ENCODE measurements at regions not wholly inside any gene's neighbourhood (a gene's known extent, or its start where the extent isn't known, plus 50 kb on each side); places are given as distances from the start of the nearest gene placed in this dataset.

- DNase-seq: no peak
These were observed 149.8 kb upstream of the ROBO1 start for GRCh38 chr3:79917561-79917960.

DNA sequence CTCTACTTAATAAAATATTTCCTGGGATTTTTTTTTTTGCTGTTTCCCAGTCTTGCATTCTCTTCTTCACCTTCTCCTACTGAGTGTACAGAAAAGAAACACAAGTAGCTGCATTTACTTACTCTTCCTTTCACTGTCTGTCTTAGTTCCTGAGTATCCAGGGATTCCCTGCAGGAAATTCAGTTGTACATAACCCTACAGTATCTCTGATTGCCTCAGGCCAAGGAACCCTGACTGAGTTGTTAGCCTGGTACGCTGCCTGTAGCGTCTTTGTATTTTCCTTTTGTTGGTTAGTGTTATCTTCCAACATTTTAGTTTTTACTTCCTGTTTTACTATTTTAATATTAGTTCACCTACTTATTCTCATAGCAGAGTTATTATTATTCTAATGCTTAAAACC lies 142.5 kb upstream of the ROBO1 start:
- no peak for DNase-seq

DNA sequence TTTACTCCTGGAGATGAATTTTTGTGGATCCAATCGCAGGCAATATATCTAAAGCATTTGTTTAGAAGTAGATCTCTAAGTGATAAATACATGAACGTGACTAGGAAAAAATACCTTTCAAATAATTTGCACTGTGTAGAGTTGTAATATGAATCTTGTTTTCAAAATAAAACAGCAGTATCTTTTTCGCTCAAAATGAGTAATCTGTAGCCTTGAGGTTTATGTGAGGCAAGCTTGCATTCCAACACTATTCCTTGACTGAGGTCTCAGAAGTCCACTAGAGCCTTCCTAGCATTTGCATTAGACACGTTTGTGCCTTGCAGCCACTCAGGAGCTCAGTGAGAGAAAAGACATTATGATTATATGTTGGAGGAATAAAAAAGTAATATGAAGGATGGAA lies 138.3 kb upstream of the ROBO1 start:
- no peak for DNase-seq

DNA sequence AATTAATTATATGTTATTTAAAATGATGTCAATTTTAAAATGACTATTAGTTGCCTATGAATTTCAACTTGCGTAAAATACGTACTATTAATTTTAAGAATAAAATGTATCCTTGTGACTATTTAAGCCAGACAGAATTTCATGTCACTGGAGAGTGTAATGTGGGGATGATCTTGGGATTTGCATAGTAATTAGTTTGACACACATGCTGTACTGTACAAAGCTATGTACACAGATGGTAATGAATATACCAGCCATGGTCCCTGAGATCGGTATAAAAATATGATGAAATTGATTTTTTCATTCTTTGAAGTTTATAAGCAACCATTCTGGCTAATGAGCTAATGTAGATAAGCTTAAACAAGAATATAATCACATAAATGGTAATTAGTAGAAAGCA lies 134.4 kb upstream of the ROBO1 start:
- DNase-seq: no peak

DNA sequence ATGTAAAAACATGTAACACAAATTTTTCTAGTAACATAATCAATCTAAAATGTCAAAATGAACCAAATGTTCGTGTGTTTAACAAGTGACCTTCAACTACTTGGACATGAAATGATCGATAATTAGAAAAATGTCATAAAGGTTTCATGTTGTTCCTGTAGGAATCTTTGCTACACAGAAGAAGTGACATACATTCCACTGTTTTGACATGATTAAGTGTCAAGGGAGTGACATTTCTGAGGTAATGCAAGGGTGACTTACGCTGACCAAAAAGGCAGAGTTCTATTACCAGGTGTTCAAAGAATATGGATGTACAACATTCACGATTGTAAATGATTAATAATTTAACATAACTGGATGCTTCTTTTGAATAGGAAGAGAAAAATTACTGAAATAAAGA lies 131.1 kb upstream of the ROBO1 start:
- DNase-seq: no peak

DNA sequence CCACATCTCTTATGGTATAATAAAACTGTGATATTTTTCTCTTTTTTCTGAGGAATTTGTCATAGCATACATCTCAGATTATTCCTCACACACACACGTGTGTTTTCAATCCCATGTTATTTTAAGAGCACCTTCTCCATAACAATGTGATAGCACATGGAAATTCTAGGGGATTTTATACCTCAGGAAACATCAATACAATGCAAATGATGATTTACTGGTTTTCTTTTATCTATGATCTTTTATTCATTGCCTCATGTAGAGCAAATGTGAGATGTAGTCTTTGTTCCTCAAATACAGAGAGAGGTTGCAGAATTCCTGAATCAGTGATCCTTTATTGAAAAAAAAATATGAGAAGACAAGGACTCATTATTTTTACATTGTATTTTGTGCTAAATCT lies 128.3 kb upstream of the ROBO1 start:
- DNase-seq: no peak

DNA sequence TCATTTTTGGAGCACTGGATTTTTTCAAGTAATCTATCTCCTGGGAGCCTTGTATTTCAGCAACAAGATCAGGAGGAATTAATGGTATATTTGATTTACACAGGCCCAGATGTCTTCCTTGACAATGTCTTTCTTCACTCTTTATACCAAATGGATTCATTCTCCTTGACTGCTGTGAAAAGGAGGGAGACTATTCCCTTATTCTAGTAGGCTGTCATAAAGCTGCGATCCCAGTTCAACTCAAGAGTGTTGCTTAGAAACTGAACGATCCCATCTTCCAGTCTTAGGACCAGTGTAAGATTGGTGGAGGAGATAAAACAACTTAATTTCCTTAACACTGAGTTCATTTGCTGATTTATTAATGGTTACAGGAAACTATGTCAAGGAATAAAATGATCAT lies 119.4 kb upstream of the ROBO1 start:
- no peak for DNase-seq

GRCh38 chr3:79886204-79886603 lies 118.4 kb upstream of the ROBO1 start:
- no peak for DNase-seq

GRCh38 chr3:79885407-79885806 lies 117.6 kb upstream of the ROBO1 start:
- DNase-seq: no peak

GRCh38 chr3:79884354-79884753 lies 116.6 kb upstream of the ROBO1 start:
- no peak for DNase-seq

DNA sequence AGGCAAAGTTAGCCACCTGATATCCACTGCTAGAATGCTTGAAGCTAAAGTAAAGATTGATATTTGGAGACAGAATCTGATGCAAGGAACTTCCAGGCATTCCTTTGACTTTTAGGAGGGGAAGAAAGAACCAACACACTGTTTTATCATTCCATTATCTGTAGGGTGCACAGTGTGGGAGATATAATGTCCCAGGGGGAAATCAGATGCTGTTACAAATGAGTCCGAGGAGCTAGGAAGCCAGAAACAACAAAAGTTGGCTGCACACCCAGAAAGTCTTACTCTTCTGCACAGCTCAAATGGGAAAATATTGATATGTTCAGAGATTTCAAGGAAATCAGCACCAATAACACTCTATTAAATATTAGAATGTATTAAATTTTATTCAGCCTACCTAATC lies 113.6 kb upstream of the ROBO1 start:
- no peak for DNase-seq

DNA sequence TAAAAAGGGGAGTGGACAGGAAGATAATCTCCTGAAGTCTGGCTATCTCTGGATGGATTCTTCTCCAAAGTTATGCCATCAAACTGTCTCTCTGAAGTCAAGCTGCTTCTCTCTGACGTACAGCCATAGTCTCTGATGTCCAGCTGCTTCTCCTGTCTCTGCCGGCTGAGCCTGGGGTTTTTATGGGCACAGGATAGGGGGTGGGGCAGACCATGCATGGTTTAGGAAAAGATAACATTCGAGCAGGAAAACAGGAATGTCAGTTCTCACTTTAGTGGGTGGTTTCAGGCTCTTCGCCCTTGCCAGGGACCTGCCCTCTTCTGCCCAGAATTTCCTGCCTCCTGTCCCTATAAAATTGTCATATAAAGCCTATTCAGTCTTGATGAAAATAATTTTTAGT lies 110.9 kb upstream of the ROBO1 start:
- no peak for DNase-seq

DNA sequence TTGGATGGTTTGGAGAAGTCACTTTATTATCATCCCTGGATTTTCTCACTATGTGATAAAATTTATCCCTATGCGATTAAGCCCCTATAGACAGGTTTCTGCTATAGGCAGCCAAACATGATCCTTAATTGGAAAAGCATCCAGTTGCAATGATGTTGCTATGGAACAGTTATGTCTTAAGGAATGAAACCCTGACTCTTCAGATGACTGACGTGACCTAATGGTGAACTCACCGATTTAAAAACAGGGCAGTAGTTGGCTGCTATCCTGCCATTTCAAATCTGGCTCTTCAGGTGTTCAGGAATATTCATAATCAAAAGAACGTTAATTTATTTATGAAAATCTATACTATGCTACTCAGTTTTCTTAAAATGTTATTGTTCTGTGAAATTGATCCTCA lies 106.8 kb upstream of the ROBO1 start:
- no peak for DNase-seq

GRCh38 chr3:79872483-79872882 lies 104.7 kb upstream of the ROBO1 start:
- DNase-seq: no peak

DNA sequence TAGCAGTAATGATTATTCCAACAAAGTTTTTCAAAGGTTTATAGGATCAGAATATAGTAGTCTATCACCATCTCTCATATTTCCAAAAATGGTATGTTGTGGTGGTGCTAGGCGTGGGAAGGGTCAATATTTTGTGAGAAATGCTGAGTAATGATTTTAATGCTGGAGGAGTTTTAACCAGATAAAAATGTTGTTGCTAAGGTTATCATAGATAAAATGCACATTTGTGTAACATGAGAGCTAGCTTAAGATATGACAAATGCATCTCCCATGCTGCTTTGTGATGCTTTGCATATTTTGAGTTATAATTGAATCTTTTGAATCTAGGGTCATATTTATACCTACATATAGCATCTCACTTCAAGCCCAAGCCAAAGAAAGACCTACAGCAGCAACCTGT lies 103.9 kb upstream of the ROBO1 start:
- no peak for DNase-seq

DNA sequence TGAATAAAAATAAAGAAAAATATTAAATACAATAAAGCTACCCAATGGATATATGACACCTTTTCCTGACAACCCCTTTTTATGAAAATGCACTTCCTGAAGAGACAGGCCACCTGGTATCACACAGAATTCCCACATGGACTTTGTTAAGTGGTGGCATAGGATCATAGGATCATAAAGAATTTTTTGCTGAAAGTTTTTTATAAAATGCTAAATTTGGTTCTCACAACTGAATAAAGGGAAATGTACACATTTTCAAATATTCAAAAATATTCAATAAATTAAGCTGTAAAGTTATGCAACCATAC lies 102.5 kb upstream of the ROBO1 start:
- no peak for DNase-seq

DNA sequence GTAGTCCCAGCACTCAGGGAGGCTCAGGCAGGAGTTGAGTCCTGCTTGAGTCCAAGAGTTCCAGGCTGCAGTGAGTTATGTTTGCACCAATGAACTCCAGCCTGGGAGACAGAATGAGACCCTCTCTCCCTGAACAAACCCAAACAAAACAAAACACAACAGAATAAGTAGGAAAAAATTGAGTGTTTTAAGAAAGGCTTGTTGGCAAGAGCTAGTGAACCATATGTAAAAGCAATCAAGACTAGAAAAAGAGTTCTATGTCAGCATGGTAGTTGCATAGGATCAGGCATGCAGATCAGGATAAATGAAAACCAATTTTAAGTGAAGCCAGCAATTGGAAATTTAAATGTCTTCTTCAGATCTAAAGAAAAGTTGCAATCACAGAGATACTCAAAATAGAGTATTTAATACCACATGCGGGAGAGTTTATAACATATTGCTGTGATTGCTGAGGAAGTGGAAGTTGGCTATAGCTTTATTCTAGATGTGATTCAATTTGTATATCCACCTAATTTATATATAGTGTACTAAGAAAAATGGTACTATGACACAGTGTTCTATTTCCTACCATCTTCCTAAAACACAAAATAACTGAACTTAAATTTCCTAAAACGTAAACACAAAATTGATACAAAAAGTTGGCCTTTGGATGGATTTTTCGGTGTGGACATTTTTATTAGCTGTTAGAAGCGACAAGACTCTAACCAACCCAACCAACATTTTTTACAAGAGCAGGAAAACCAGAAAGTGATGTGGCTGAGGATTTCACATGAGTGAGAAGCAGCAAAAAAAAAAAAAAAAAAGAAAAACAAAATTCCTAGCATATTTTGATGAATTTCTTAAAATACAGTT lies 101.9 kb upstream of the ROBO1 start:
- no peak for DNase-seq

DNA sequence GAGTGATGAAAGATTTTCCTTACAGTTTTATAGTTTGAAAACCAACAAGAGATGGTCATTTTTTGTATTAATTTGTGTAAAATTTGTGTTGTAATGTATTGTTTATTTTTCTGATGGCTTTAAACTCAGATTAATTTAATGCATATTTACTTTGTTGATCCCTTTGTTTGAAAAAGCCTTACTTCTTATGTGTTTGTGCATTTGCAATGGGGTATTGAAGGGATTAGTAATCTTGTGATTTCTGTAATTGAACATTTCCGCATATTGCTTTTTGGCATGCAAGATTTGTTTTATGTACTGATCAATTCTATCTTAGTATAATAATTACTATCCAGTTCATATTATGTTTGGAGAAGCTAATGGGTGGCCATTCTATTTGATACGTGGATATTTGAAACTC lies 98.4 kb upstream of the ROBO1 start:
- no peak for DNase-seq

GRCh38 chr3:79864077-79864476 lies 96.3 kb upstream of the ROBO1 start:
- DNase-seq: no peak

- DNase-seq: no peak
These were observed 81.1 kb upstream of the ROBO1 start for GRCh38 chr3:79848876-79849275.

GRCh38 chr3:79847928-79848327 lies 80.1 kb upstream of the ROBO1 start:
- no peak for DNase-seq

DNA sequence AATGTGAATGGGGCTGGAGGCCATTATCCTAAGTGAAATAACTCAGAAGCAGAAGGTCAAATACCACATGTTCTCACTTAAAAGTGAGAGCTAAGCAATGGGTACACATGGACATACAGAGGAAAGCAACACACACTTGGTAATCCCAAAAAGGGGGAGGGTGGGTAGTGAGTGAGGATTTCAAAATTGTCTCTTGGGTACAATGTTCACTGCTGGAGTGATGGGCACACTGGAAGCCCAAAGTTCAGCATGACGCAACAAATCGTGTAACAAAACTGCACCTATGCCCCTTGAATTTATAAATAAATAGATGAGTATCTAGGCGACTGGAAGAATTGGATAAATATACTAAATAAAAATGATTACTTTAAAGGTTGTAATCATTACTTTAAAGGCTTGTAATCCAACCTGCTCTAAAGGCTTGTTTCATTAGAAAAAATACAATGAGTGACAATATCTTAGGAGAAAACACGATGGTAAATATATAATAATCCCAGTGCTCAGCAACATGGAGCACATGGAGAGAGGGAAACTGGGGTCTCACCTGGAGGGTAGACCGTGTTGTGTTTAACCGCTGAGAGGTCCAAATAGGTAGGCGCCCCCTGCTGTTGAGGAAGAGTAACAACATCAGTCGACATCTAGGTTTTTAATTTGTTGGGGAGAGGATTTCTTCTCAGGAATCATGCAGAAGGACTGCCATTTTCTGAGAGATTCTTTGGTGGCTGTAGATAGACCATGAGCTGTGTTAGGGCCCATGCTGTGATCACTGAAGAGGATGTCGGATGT lies 78.5 kb upstream of the ROBO1 start:
- peak; percentile 2 for DNase-seq

DNA sequence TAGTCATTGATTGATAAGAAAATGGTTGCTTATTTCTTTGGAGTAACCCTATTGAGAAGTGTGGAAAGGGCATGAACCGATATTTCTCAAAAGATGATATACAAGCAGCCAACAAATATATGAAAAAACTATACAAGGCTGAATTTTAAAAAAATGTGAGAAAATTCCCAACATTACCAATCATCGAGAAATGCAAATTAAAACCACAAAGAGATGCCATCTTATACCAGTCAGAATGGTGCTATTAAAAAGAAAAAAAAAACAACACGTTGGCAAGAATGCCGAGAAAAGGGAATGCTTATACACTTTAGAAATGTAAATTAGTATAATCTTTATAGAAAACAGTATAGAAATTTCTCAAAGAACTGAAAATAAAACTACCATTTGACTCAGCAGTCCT lies 77.7 kb upstream of the ROBO1 start:
- no peak for DNase-seq

DNA sequence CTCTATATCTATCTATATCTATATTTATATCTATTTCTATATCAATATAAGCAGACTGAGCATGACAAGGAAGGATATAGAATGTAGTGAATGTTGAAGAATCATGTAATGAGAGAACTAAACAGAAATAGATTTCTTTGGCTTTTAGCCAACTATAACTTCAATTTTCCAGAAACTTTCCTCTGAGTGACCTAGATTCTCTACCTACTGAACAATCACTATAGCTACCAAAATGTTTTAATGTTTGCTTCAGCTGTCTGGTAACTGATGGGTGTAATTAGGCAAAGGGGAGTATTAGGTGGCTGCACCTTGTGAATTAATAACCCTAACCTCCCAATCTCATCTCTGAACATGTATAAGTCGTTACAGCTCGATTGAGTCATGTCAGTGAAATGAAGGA lies 76.4 kb upstream of the ROBO1 start:
- no peak for DNase-seq

- DNase-seq: no peak
These were observed 75.4 kb upstream of the ROBO1 start for GRCh38 chr3:79843180-79843579.
